GM23338 (cell line): ENCODE measurements at regions not wholly inside any gene's neighbourhood (a gene's known extent, or its start where the extent isn't known, plus 50 kb on each side); places are given as distances from the start of the nearest gene placed in this dataset.
A peak's percentile ranks its signal among the peaks of the same experiment; 100 is the strongest.

Experiments
- ATAC-seq: fragments of 200-7000 bp; cut with Tn5 transposase; 3 replicates; pipeline ENCODE4 v1.9.1; 2020
- DNase-seq: peaks from one replicate; pipeline ENCODE4 v3.0.0-alpha.2; 2015; ENCODE audit warnings: low spot score
- H2AFZ ChIP-seq: fragments of 200-600 bp; sonication (generic); 2 replicates; pipeline ENCODE4 v1.8.0; 2016; ENCODE audit warnings: antibody characterized with exemption, mild to moderate bottlenecking, moderate library complexity
- H3F3A ChIP-seq: fragments of 200-600 bp; sonication (generic); replicated peaks from 2 replicates; pipeline ENCODE4 v1.8.0; 2017; ENCODE audit warnings: antibody characterized with exemption, mixed run types, low read depth
- H3K27ac ChIP-seq: fragments of 200-600 bp; sonication (generic); 2 replicates; pipeline ENCODE4 v1.6.1; 2016; ENCODE audit warnings: low read depth
- H3K27me3 ChIP-seq: fragments of 200-600 bp; sonication (generic); 2 replicates; pipeline ENCODE4 v1.8.0; 2016; ENCODE audit warnings: mild to moderate bottlenecking, mixed run types, moderate library complexity; ENCODE audit not compliant: insufficient read depth
- H3K36me3 ChIP-seq: fragments of 200-600 bp; sonication (generic); 2 replicates; pipeline ENCODE4 v1.8.0; 2016; ENCODE audit warnings: mild to moderate bottlenecking; ENCODE audit not compliant: insufficient read depth
- H3K4me1 ChIP-seq: fragments of 200-600 bp; sonication (generic); 2 replicates; pipeline ENCODE4 v1.8.0; 2016; ENCODE audit warnings: mild to moderate bottlenecking, moderate library complexity; ENCODE audit not compliant: insufficient read depth
- H3K4me2 ChIP-seq: fragments of 200-600 bp; sonication (generic); 2 replicates; pipeline ENCODE4 v1.7.1; 2017; ENCODE audit warnings: mixed run types
- H3K4me3 ChIP-seq: fragments of 200-600 bp; sonication (generic); 2 replicates; pipeline ENCODE4 v1.6.1; 2016; ENCODE audit warnings: mixed run types
- H3K79me2 ChIP-seq: fragments of 200-600 bp; sonication (generic); replicated peaks from 2 replicates; pipeline ENCODE4 v1.8.0; 2017; ENCODE audit warnings: mild to moderate bottlenecking; ENCODE audit not compliant: insufficient read depth
- H3K9me2 ChIP-seq: fragments of 200-600 bp; sonication (generic); 2 replicates; pipeline ENCODE4 v1.8.0; 2017; ENCODE audit not compliant: insufficient read depth
- H4K20me1 ChIP-seq: fragments of 200-600 bp; sonication (generic); replicated peaks from 2 replicates; pipeline ENCODE4 v1.8.0; 2017; ENCODE audit warnings: mild to moderate bottlenecking; ENCODE audit not compliant: insufficient read depth
- H3K27ac Mint-ChIP-seq: 2 replicates; pipeline ENCODE4 v1.8.0; 2020; ENCODE audit warnings: inconsistent platforms, mild to moderate bottlenecking, moderate library complexity, mixed read lengths
- H3K27me3 Mint-ChIP-seq: 3 replicates; pipeline ENCODE4 v1.8.0; 2022; ENCODE audit warnings: low read depth, mild to moderate bottlenecking, moderate library complexity, mixed read lengths, inconsistent platforms; ENCODE audit not compliant: insufficient read depth, poor library complexity
- H3K36me3 Mint-ChIP-seq: 3 replicates; pipeline ENCODE4 v1.8.0; 2021; ENCODE audit warnings: low read depth, mild to moderate bottlenecking, inconsistent platforms, moderate library complexity, mixed read lengths
- H3K4me1 Mint-ChIP-seq: 3 replicates; pipeline ENCODE4 v1.8.0; 2020; ENCODE audit warnings: mild to moderate bottlenecking, inconsistent platforms, mixed read lengths
- H3K4me3 Mint-ChIP-seq: 3 replicates; pipeline ENCODE4 v1.8.0; 2021; ENCODE audit warnings: moderate library complexity, mild to moderate bottlenecking, inconsistent platforms, mixed read lengths
- H3K9me3 Mint-ChIP-seq: 3 replicates; pipeline ENCODE4 v1.8.0; 2020; ENCODE audit warnings: moderate library complexity, mild to moderate bottlenecking, inconsistent platforms, mixed read lengths
- CREB1 ChIP-seq: fragments of 250-450 bp; sonication (Bioruptor Pico); IDR thresholded peaks from 2 replicates; pipeline ENCODE4 v1.5.0; 2020; ENCODE audit warnings: low read depth, mild to moderate bottlenecking, moderate library complexity
- EZH2 ChIP-seq: fragments of 200-600 bp; sonication (generic); IDR thresholded peaks from one replicate; pipeline ENCODE4 v1.8.0; 2017; ENCODE audit warnings: antibody characterized with exemption, mild to moderate bottlenecking, low read depth; ENCODE audit not compliant: unreplicated experiment
- EZH2phosphoT487 ChIP-seq: fragments of 200-600 bp; sonication (generic); IDR thresholded peaks from one replicate; pipeline ENCODE4 v1.8.1; 2018; ENCODE audit warnings: antibody characterized with exemption; ENCODE audit not compliant: unreplicated experiment
- JUNB ChIP-seq: IDR thresholded peaks from one replicate; pipeline ENCODE4 v1.6.1; 2016; ENCODE audit warnings: antibody characterized with exemption; ENCODE audit not compliant: unreplicated experiment
- POLR2AphosphoS5 ChIP-seq: IDR thresholded peaks from 2 replicates; pipeline ENCODE4 v1.6.1; 2016; ENCODE audit warnings: antibody characterized with exemption, low read depth
- STAT1 ChIP-seq: IDR thresholded peaks from one replicate; pipeline ENCODE4 v1.6.1; 2016; ENCODE audit warnings: antibody characterized with exemption; ENCODE audit not compliant: unreplicated experiment
- ZNF114 ChIP-seq: fragments of 250-450 bp; sonication (Bioruptor Pico); IDR thresholded peaks from 2 replicates; pipeline ENCODE4 v1.5.0; 2020; ENCODE audit warnings: mild to moderate bottlenecking, moderate library complexity

GRCh38 chr7:446289-446935 is 73.2 kb downstream of the PDGFA start:
- H3K9me3 Mint-ChIP-seq = peaks cover 3% of the 10 kb centered on the region; the same call in 1 of the 3 replicates
- Histone ChIP-seq H3K4me2 (no peak overlapping the region), H3K36me3 (no peaks in the 10 kb centered on the region), H4K20me1 (no peaks in the 10 kb centered on the region), H2AFZ (no peak overlapping the region), H3K79me2 (no peaks in the 10 kb centered on the region), H3K4me3 (no peak overlapping the region), H3K27me3 (peaks cover 3% of the 10 kb centered on the region; the same call in 1 of the 2 replicates), H3K9me2 (no peaks in the 10 kb centered on the region), H3K27ac (no peak overlapping the region), H3F3A (no peaks in the 10 kb centered on the region), H3K4me1 (peaks cover 2% of the 10 kb centered on the region; the same call in 1 of the 2 replicates)
- H3K4me3 Mint-ChIP-seq = no peak overlapping the region
- peaks cover 11% of the 10 kb centered on the region for H3K4me1 Mint-ChIP-seq
- peaks cover 12% of the 10 kb centered on the region for H3K27me3 Mint-ChIP-seq
- H3K27ac Mint-ChIP-seq = no peak overlapping the region
- no peaks in the 10 kb centered on the region for H3K36me3 Mint-ChIP-seq
- ATAC-seq = peak; percentile 45
- TF ChIP-seq POLR2AphosphoS5 = no peak
- no peak for TF ChIP-seq CREB1 (CRISPR knock-in tag)
- TF ChIP-seq JUNB = no peak
- TF ChIP-seq EZH2 = no peak
- TF ChIP-seq STAT1 = no peak
- no peak for TF ChIP-seq EZH2phosphoT487
- no peak for TF ChIP-seq ZNF114 (CRISPR knock-in tag)
- no peak for DNase-seq
